ENCODE measurements at regions not wholly inside any gene's neighbourhood (a gene's known extent, or its start where the extent isn't known, plus 50 kb on each side); places are given as distances from the start of the nearest gene placed in this dataset.

GRCh38 chr5:5772202-5772601, 349.7 kb downstream of the ICE1 start:
- Mint-ChIP-seq H3K27me3 (peaks cover 10% of the 10 kb centered on the region), H3K4me1 (no peaks in the 10 kb centered on the region), H3K9me3 (no peaks in the 10 kb centered on the region), H3K36me3 (ENCODE audit: insufficient read depth) (no peaks in the 10 kb centered on the region), H3K27ac (ENCODE audit: low read depth) (no peak overlapping the region), H3K4me3 (no peak overlapping the region)
- DNase-seq (ENCODE audit: low spot score in 2 of 2) (no peak), ATAC-seq (replicated peaks; ENCODE audit: extremely low read depth, poor library complexity, severe bottlenecking) (no peak)

DNA sequence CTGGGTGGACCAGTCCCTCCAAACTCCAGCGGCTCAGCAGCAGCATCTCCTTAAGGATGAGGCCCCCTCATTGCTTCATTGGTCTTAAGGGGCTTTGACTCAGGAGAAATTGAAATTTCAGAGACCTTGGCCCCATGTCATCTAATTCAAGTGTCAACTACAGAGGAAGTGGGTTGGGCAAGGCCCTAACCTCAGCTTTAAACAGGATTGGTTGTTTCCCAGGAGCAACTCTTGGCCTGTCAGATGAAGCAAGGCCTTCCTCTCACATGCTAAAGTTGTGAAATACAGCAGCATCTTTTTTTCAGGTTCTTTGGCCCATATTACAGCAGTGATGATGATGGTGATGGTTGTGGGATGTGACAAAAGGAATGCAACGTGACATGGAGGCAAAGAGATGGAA, 348.3 kb downstream of the ICE1 start:
- no peaks in the 10 kb centered on the region for H3K4me1 Mint-ChIP-seq
- peaks cover 12% of the 10 kb centered on the region for H3K27me3 Mint-ChIP-seq
- no peak for DNase-seq (ENCODE audit: low spot score in 2 of 2)
- no peak overlapping the region for H3K27ac Mint-ChIP-seq (ENCODE audit: low read depth)
- H3K9me3 Mint-ChIP-seq, result peaks cover 5% of the 10 kb centered on the region
- no peak overlapping the region for H3K4me3 Mint-ChIP-seq
- no peaks in the 10 kb centered on the region for H3K36me3 Mint-ChIP-seq (ENCODE audit: insufficient read depth)
- no peak for ATAC-seq (replicated peaks; ENCODE audit: extremely low read depth, poor library complexity, severe bottlenecking)

- H3K36me3 Mint-ChIP-seq (ENCODE audit: insufficient read depth), result no peaks in the 10 kb centered on the region
- H3K4me1 Mint-ChIP-seq, result no peaks in the 10 kb centered on the region
- ATAC-seq (replicated peaks; ENCODE audit: extremely low read depth, poor library complexity, severe bottlenecking) (no peak), DNase-seq (ENCODE audit: low spot score in 2 of 2) (no peak)
- H3K4me3 Mint-ChIP-seq, result no peak overlapping the region
- H3K27me3 Mint-ChIP-seq, result peaks cover 32% of the 10 kb centered on the region
- H3K9me3 Mint-ChIP-seq, result peaks cover 5% of the 10 kb centered on the region
- no peak overlapping the region for H3K27ac Mint-ChIP-seq (ENCODE audit: low read depth)
Observed at GRCh38 chr5:5767286-5767928, 344.9 kb downstream of the ICE1 start.

GRCh38 chr5:5765066-5765850, 342.8 kb downstream of the ICE1 start:
- Mint-ChIP-seq H3K9me3 (peaks cover 5% of the 10 kb centered on the region), H3K27me3 (peaks cover 41% of the 10 kb centered on the region), H3K4me3 (no peak overlapping the region), H3K27ac (ENCODE audit: low read depth) (no peak overlapping the region), H3K36me3 (ENCODE audit: insufficient read depth) (no peaks in the 10 kb centered on the region), H3K4me1 (no peaks in the 10 kb centered on the region)
- DNase-seq (ENCODE audit: low spot score in 2 of 2) (no peak), ATAC-seq (replicated peaks; ENCODE audit: extremely low read depth, poor library complexity, severe bottlenecking) (no peak)

DNA sequence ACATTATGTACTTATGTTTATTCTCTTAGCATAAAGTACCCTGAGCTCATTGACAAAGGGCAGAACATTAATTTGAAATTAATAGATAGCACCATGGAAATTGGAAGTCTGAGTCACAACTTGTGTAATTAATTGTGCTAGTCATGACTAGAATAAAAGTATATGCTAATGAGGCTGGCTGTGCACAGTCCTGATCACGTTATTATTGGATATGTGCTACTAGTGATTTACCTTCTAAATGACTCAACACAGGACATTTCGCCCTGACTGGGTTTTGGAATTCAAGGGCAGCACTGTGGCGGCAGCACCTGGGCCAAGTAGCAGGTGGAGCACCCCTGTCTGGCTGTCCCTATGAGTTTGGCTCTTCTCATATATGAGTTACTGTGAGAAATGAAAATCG, 341.8 kb downstream of the ICE1 start:
- no peak for ATAC-seq (replicated peaks; ENCODE audit: extremely low read depth, poor library complexity, severe bottlenecking)
- H3K36me3 Mint-ChIP-seq (ENCODE audit: insufficient read depth), result no peaks in the 10 kb centered on the region
- no peak overlapping the region for H3K4me3 Mint-ChIP-seq
- H3K27ac Mint-ChIP-seq (ENCODE audit: low read depth), result no peak overlapping the region
- peaks cover 41% of the 10 kb centered on the region for H3K27me3 Mint-ChIP-seq
- DNase-seq (ENCODE audit: low spot score in 2 of 2), result no peak
- peaks cover 5% of the 10 kb centered on the region for H3K9me3 Mint-ChIP-seq
- H3K4me1 Mint-ChIP-seq, result no peaks in the 10 kb centered on the region

DNA sequence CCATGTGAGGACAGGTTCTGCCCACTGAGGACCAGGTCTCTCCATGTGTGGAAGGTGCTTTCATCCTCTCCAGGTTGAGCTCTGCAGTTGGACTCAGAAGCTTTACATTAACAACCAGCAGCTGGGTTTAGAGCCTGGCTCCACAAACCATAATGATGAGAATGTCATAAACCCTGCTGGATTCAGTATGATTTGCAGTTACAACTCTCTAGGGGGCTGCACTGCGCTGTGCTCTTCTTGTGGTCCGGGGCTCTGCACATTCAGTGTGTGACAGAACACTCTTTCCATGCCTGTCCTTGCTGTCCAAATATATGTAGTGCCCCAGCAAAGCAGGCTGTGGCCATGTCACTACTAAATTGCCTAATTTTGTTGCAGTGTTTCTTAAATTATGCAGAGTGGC, 334.3 kb downstream of the ICE1 start:
- no peak overlapping the region for H3K27ac Mint-ChIP-seq (ENCODE audit: low read depth)
- no peak for DNase-seq (ENCODE audit: low spot score in 2 of 2)
- H3K9me3 Mint-ChIP-seq, result peaks cover 5% of the 10 kb centered on the region
- H3K27me3 Mint-ChIP-seq, result peaks cover 4% of the 10 kb centered on the region
- H3K4me3 Mint-ChIP-seq, result no peak overlapping the region
- H3K36me3 Mint-ChIP-seq (ENCODE audit: insufficient read depth), result no peaks in the 10 kb centered on the region
- ATAC-seq (replicated peaks; ENCODE audit: extremely low read depth, poor library complexity, severe bottlenecking), result no peak
- H3K4me1 Mint-ChIP-seq, result no peaks in the 10 kb centered on the region

- peaks cover 5% of the 10 kb centered on the region for H3K9me3 Mint-ChIP-seq
- H3K36me3 Mint-ChIP-seq (ENCODE audit: insufficient read depth), result no peaks in the 10 kb centered on the region
- DNase-seq (ENCODE audit: low spot score in 2 of 2) (no peak), ATAC-seq (replicated peaks; ENCODE audit: extremely low read depth, poor library complexity, severe bottlenecking) (no peak)
- H3K4me1 Mint-ChIP-seq, result no peaks in the 10 kb centered on the region
- H3K27ac Mint-ChIP-seq (ENCODE audit: low read depth), result no peak overlapping the region
- no peak overlapping the region for H3K4me3 Mint-ChIP-seq
- H3K27me3 Mint-ChIP-seq, result no peaks in the 10 kb centered on the region
Observed at GRCh38 chr5:5755888-5756287, 333.4 kb downstream of the ICE1 start.

DNA sequence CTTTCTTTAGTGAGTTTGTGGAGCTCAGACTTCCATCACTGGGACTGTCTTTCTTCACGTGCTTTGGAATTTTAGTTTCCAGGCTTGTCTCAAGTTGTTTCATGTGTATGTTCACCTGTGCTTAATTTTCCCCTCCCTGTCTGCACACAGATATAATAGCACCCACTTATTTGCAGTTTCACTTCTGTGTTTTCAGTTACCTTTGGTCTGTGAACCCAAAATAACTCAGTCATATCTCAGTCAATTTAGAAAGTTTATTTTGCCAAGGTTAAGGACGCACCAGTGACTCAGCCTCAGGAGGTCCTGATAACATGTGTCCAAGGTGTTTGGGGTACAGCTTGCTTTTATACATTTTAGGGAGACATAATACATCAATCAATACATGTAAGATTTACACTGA, 330.4 kb downstream of the ICE1 start:
- Mint-ChIP-seq H3K4me3 (peak overlapping the region; percentile 15), H3K4me1 (no peaks in the 10 kb centered on the region), H3K9me3 (no peaks in the 10 kb centered on the region), H3K36me3 (ENCODE audit: insufficient read depth) (no peaks in the 10 kb centered on the region), H3K27me3 (peaks cover 7% of the 10 kb centered on the region), H3K27ac (ENCODE audit: low read depth) (no peak overlapping the region)
- DNase-seq (ENCODE audit: low spot score in 2 of 2), result no peak
- no peak for ATAC-seq (replicated peaks; ENCODE audit: extremely low read depth, poor library complexity, severe bottlenecking)

DNA sequence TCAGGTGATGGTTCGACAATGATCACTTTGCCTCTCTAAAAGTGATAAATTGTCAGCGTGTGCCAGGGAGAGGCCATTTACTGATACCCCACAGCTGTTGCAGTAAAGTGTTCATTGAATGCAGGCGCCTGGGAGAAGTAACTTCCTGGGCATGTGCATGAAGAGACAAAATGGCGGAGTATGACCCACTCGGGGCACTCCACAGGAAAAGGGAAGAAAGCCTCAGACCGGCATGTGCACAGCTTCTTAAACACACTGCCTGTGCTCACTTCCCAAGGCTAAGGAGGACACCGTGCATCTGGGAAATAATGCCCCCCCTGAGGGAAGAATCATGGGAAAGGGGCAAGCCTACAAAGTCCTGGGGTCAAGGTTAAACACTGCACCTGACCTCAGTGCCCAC, 329.5 kb downstream of the ICE1 start:
- Mint-ChIP-seq H3K36me3 (ENCODE audit: insufficient read depth) (no peaks in the 10 kb centered on the region), H3K4me1 (no peaks in the 10 kb centered on the region), H3K27me3 (peaks cover 7% of the 10 kb centered on the region), H3K9me3 (no peaks in the 10 kb centered on the region), H3K27ac (ENCODE audit: low read depth) (no peak overlapping the region), H3K4me3 (no peak overlapping the region)
- no peak for ATAC-seq (replicated peaks; ENCODE audit: extremely low read depth, poor library complexity, severe bottlenecking)
- DNase-seq (ENCODE audit: low spot score in 2 of 2), result no peak

DNA sequence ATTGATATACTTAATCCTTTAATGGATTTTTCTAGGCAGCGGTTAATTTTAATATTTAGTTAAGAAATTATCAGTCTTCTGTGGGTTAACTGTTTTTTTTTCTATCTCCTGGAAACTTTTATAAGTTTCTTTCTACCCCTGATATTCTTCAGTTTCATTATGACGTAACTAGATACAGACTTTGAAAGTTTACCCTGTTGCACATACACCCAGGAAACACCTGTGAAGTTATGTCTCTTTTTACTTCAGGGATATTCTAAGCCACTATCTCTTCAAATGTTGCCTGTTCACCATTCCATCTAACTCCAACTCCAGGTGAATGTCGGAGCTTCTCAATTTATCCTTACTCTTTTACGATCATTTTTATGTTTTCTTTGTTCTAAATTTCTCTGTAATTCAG, 329.0 kb downstream of the ICE1 start:
- peaks cover 7% of the 10 kb centered on the region for H3K27me3 Mint-ChIP-seq
- no peaks in the 10 kb centered on the region for H3K4me1 Mint-ChIP-seq
- no peak overlapping the region for H3K27ac Mint-ChIP-seq (ENCODE audit: low read depth)
- DNase-seq (ENCODE audit: low spot score in 2 of 2), result no peak
- H3K9me3 Mint-ChIP-seq, result no peaks in the 10 kb centered on the region
- no peak for ATAC-seq (replicated peaks; ENCODE audit: extremely low read depth, poor library complexity, severe bottlenecking)
- H3K36me3 Mint-ChIP-seq (ENCODE audit: insufficient read depth), result no peaks in the 10 kb centered on the region
- no peak overlapping the region for H3K4me3 Mint-ChIP-seq

DNA sequence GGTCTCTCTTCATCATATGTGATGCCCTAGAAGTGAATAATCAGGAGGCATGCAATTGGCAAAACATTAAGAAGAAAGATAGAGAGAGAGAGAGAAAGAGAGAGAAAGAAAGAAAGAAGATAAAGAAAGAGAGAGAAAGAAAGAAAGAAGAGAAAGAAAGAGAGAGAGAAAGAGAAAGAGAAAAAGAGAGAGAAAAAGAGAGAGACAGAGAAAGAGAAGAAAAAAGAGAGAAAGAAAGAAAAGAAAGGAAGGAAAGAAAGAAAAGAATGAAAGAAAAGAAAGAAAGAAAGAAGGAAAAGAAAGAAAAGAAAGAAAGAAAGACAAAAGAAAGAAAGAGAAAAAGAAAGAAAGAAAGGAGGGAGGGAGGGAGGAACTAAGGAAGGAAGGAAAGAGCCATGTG, 318.9 kb downstream of the ICE1 start:
- Mint-ChIP-seq H3K27ac (ENCODE audit: low read depth) (no peak overlapping the region), H3K4me1 (no peaks in the 10 kb centered on the region), H3K9me3 (peaks cover 31% of the 10 kb centered on the region), H3K36me3 (ENCODE audit: insufficient read depth) (no peaks in the 10 kb centered on the region), H3K4me3 (no peak overlapping the region), H3K27me3 (no peaks in the 10 kb centered on the region)
- DNase-seq (ENCODE audit: low spot score in 2 of 2) (no peak), ATAC-seq (replicated peaks; ENCODE audit: extremely low read depth, poor library complexity, severe bottlenecking) (no peak)

DNA sequence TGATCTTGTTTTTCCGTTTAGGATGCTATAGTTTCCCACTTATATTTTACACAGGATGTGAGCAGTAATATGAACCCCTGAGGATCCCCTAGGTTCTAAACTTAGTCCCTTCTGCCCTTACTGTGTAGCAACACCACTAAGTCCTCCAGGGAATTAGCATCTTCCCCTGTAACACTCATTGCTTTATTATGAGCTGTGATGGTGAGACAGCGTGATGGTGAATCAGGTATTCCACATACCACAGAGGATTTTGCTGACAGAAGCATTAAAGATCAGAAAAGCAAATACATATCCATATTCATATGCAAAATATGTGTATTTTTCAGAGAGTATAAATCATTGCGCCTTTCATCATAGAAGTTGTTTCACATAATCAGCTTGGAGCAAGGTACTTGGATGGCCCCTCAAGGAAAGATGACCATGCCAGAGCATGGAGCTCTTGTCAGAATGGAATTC, 317.0 kb downstream of the ICE1 start:
- no peak overlapping the region for H3K4me3 Mint-ChIP-seq
- no peak for DNase-seq (ENCODE audit: low spot score in 2 of 2)
- H3K36me3 Mint-ChIP-seq (ENCODE audit: insufficient read depth), result no peaks in the 10 kb centered on the region
- no peak for ATAC-seq (replicated peaks; ENCODE audit: extremely low read depth, poor library complexity, severe bottlenecking)
- peaks cover 21% of the 10 kb centered on the region for H3K9me3 Mint-ChIP-seq
- H3K27me3 Mint-ChIP-seq, result peaks cover 7% of the 10 kb centered on the region
- no peaks in the 10 kb centered on the region for H3K4me1 Mint-ChIP-seq
- H3K27ac Mint-ChIP-seq (ENCODE audit: low read depth), result no peak overlapping the region

DNA sequence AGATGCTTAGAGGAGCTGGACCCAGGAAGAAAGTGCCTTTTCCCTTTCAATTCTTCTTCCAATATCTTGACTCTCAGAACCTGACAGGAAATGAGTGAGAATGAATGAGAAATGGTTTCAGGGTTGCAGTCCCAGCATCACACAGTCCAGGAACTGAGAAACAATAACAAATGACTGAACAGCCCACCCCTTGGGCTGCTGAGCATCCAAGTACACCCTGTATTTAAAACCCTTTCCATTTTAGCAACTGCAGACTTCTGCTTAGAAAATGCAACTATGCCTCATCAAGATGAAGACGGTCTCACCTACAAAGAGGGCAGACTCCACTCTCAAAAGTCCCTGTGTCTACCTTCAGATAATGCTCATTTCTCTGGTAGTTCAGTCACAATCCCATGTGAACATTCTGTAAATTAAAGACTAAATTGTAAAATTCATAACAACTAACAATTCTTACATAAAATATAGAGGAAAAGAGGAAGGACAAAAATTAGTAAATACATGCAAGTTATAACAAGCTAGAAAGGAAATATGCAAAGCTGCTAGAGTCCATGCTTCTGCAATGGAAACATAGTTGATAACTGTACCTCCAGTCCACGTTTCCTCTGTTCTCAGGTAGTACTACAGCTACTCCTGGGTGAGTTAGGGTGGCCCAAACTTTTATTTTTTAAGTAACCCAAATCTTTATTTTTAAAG, 316.5 kb downstream of the ICE1 start:
- no peaks in the 10 kb centered on the region for H3K4me1 Mint-ChIP-seq
- no peak for DNase-seq (ENCODE audit: low spot score in 2 of 2)
- no peaks in the 10 kb centered on the region for H3K36me3 Mint-ChIP-seq (ENCODE audit: insufficient read depth)
- no peak for ATAC-seq (replicated peaks; ENCODE audit: extremely low read depth, poor library complexity, severe bottlenecking)
- H3K27me3 Mint-ChIP-seq, result peaks cover 7% of the 10 kb centered on the region
- H3K9me3 Mint-ChIP-seq, result peaks cover 18% of the 10 kb centered on the region
- H3K4me3 Mint-ChIP-seq, result no peak overlapping the region
- H3K27ac Mint-ChIP-seq (ENCODE audit: low read depth), result no peak overlapping the region

All from central memory CD8-positive, alpha-beta T cell (primary cell).